H1 (cell line): ENCODE measurements at regions not wholly inside any gene's neighbourhood (a gene's known extent, or its start where the extent isn't known, plus 50 kb on each side); places are given as distances from the start of the nearest gene placed in this dataset.

Experiments used
- ATF3 ChIP-seq: IDR thresholded peaks from 2 replicates; pipeline ENCODE4 v1.6.1; 2011; ENCODE audit warnings: low read depth, mild to moderate bottlenecking, low read length; ENCODE audit not compliant: insufficient read depth
- BACH1 ChIP-seq: IDR thresholded peaks from 2 replicates; pipeline ENCODE4 v1.6.1; 2012; ENCODE audit warnings: low read length, improper control_type of control experiment
- CHD7 ChIP-seq: fragments of 300-600 bp; sonication (generic); IDR thresholded peaks from 2 replicates; pipeline ENCODE4 v1.7.1; 2012; ENCODE audit warnings: low read length, moderate library complexity, mild to moderate bottlenecking, inconsistent platforms; ENCODE audit not compliant: insufficient replicate concordance
- CREB1 ChIP-seq: IDR thresholded peaks from 2 replicates; pipeline ENCODE4 v1.6.1; 2012; ENCODE audit warnings: inconsistent platforms
- JUN ChIP-seq: IDR thresholded peaks from 2 replicates; pipeline ENCODE4 v1.6.1; 2011; ENCODE audit warnings: low read depth, mild to moderate bottlenecking, improper control_type of control experiment, low read length
- USF2 ChIP-seq: IDR thresholded peaks from 2 replicates; pipeline ENCODE4 v1.6.1; 2011; ENCODE audit warnings: low read length, improper control_type of control experiment

GRCh38 chr3:6095006-6095405 lies 765.9 kb upstream of the GRM7 start (continued):
- TF ChIP-seq CHD7 = no peak
- no peak for TF ChIP-seq ATF3
- no peak for TF ChIP-seq USF2
- TF ChIP-seq CREB1 = no peak
- no peak for TF ChIP-seq JUN
- no peak for TF ChIP-seq BACH1
